ENCODE measurements at regions not wholly inside any gene's neighbourhood (a gene's known extent, or its start where the extent isn't known, plus 50 kb on each side); places are given as distances from the start of the nearest gene placed in this dataset.

DNA sequence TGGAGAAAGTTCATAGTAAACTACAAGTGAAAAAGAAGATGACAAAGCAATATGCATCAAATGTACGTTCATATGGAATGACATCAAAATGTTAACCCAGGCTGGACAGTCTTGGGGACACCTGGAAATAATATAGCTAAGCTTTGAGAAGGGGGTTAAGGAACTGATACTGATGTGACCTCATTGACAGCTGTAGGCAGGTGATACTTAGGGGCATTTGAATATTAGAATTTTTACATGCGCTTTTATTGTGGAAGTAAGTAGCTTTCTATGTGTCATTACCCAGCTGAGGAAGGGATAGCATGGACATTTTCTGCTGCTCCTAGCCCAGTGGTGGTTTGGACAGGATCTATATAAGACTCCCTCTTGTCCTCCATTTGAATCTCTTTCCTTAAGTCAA is 299.7 kb downstream of the CWC27 start:
- intact Hi-C loops (cut with DNase I): no loop called here
- no peak for DNase-seq (ENCODE audit: low spot score)

- intact Hi-C loops (cut with DNase I): no loop called here
- DNase-seq (ENCODE audit: low spot score): no peak
Measured at GRCh38 chr5:65070026-65070425, 301.3 kb downstream of the CWC27 start.

GRCh38 chr5:65072850-65073249 is 304.1 kb downstream of the CWC27 start:
- intact Hi-C loops (cut with DNase I): no loop called here
- DNase-seq (ENCODE audit: low spot score): no peak

GRCh38 chr5:65073250-65073661 is 304.5 kb downstream of the CWC27 start:
- intact Hi-C loops (cut with DNase I): no loop called here
- no peak for DNase-seq (ENCODE audit: low spot score)

DNA sequence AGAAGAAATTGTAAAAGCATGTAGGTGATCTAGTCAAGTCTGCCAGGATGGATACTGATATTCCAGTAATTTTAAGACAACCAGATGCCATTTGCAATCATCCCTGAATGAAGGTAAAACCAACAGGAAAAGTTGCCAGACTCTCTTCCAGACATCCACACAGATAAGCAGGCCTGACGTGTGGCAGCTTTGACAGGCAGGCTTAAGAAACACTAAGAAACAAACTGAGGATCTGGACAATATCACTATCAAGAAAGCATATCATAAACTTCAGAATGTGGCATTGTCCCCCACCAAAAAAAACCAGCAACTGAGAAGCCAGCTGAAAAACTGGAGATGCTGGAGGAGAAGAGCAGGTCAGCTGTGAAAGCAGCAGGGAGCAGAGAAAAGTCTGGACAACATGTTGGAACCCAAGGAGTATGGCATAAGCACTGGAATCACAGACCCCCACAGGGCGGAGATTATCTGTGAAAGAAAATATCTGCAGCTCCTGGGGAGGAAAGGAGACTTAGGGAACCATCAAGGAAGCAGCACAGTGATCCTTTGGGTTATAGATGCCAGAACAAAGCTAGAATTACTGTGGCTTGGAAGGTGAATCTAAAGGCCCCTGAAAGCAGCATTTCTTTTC is 307.0 kb downstream of the CWC27 start:
- no peak for DNase-seq (ENCODE audit: low spot score)
- intact Hi-C loops (cut with DNase I): no loop called here

DNA sequence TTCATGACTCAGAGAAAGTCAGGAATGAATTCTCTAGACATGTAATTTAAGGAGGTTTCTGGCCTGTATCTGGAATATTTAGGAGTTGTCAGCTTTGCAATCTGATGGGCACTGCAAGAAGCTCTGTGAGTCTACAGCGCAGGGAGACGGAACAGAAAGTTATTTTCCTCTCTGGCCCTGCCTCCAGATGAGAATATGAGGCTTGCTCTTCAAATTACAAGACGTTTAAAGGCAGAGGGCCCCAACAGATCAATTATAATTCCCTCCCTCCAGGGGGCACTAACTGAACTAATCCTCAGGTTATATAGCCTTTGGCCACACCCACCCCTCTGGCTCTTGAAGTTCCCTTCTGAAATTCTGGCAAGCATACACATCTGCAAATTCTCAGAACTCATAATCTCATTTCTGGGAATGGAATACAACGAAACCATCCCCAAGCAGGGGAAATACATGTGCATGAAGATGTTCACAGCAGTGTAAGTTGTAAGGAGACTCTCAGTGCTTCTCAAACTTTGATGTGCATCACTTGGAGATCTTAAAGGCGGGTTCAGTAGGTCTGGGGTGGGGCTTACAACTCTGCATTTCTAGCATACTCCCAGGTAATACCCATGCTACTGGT is 307.6 kb downstream of the CWC27 start:
- intact Hi-C loops (cut with DNase I): no loop called here
- no peak for DNase-seq (ENCODE audit: low spot score)

DNA sequence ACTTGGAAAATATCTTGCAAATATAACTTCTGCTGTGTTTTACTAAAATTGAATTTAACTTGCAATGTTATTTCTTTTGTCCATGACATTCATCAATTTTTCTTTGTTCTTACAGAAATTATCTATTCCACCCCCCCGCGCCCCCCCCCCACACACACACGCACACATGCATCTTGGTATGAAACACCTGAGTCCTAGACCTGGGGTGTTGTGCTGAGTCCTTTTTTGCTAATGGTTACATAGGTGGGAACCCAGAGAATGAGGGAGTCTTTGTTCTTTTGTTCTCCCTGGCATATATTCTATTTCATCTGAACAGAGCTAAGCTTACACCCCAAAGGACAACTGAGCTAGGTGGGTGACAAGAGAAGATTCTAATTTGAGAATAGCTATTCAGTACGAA is 308.9 kb downstream of the CWC27 start:
- intact Hi-C loops (cut with DNase I): loop anchor here (1.0 kb wide), 1 partner anchor 36 kb away; no protein-coding TSS in a partner anchor
- DNase-seq (ENCODE audit: low spot score): no peak

GRCh38 chr5:65078331-65078730 is 309.6 kb downstream of the CWC27 start:
- intact Hi-C loops (cut with DNase I): loop anchor here (1.0 kb wide), 1 partner anchor 37 kb away; no protein-coding TSS in a partner anchor
- DNase-seq (ENCODE audit: low spot score): no peak

DNA sequence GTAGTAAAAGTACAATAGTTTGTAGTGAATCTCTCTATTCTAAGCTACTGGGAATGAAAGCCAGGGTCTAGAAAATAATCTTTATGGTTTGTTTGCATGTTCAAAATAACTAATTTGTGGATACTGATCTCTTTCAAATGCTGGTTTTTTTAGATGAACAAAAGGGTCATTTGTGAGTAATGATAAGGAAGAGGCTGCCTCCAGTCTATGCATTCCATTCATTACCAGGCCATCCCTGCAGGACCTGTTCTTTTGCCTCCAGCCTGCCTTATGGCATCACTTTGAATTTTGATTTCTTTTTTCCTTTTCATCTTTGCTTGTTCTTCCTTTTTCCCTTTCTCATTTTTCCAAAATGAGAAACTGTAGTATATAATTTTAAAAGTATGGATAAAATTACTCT is 312.3 kb downstream of the CWC27 start:
- DNase-seq (ENCODE audit: low spot score): no peak
- intact Hi-C loops (cut with DNase I): no loop called here

GRCh38 chr5:65084795-65085515 is 316.2 kb downstream of the CWC27 start:
- DNase-seq (ENCODE audit: low spot score): no peak
- intact Hi-C loops (cut with DNase I): no loop called here

DNA sequence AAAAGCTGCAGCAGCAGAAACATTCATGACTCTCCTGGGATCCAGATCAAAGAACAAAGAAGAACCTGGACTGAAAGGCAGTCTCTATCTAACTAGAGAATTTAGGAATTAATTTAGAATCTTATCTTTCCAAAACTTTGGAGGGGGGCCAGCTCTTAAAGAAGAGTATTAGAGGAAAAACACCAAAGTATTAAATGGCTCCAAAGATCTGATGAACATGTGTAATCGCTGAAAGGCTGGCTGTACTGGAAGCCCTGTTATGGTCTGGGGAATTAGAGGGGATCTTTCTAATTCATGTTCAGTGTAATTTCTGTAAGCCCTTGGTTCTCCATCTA is 316.8 kb downstream of the CWC27 start:
- intact Hi-C loops (cut with DNase I): no loop called here
- no peak for DNase-seq (ENCODE audit: low spot score)

DNA sequence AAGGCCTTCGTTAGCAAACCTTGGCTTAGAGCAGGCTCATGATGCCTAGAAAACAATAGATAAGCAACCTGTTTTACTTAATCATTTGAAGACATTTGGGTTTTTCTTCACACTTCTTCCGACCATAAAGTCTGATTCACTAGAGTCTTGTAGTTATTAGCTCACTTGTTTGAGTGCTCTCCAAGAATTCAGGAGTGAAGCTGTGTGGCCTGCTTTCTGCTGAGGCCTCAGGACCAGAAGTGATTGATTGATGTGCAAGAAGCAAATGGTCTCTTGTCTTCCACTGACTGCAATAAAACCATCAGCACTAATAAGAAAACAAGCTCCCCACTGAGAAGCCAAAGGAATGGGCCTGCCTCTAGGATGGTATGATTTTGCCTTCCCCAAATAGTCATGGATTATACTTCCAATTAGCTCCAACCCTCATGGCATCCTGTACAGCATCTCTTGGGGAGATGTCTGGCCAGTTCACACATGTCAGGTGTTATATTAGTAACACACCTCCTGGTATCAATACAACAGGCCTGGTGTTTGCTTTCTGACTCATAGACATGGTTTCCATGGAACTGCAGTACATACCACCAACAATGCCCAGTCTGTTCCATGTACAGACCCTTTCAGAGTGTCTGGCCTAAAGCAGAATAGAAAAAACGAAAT is 317.6 kb downstream of the CWC27 start:
- intact Hi-C loops (cut with DNase I): no loop called here
- no peak for DNase-seq (ENCODE audit: low spot score)

DNA sequence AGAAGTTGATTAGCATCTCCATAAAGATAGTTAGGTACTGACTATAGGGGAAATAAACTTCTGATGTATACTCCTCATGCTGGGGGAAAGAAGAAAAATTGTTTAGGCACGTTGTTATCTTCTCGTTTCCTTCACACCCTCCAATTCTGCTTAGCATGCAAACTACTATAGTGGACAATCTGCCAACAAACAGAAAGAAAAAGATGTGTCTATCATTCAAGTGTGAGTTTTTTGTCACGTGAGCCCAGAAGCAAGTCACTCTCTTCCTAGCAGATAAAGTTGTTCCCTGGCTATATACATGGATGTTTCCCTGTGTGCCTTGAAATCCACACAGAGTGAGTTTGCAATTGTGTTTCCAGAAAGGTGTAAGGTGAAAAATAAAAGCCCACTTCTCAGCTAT is 318.4 kb downstream of the CWC27 start:
- intact Hi-C loops (cut with DNase I): no loop called here
- no peak for DNase-seq (ENCODE audit: low spot score)

DNA sequence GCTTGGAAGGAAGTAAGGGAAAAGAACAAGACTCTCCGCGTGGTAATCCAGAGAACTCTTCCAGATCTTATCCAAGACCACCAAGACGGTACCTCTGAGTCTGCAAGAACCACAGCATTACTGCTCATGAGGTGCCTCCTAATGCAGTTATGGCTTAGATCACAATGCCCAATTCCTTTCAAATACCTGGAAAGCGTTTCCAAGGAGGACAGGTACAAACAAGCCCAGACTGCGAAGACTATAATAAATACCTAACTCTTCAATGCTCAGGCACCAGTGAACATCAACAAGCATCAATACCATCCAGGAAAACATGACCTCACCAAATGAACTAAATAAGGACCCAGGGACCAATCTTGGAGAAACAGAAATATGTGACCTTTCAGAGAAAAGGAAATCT is 325.5 kb downstream of the CWC27 start:
- intact Hi-C loops (cut with DNase I): no loop called here
- DNase-seq (ENCODE audit: low spot score): no peak

DNA sequence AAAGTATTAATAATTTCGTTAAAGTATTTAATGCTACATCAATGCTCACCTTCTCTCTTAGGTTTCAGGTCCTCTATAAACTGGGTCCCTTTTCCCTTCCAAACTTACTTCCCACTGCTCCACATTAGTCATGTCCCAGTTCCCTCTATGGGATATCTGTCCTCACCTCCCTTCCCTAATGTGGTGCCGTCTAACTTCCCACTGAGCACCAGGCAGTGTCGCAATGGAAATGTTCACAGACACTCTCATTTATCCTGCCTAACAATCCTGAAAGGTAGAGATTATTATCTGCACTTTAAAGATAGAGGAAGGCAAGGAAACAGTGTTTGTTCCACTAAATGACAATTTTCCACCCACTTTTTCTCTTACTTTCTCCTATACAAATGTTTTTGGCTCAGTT is 329.7 kb downstream of the CWC27 start:
- no peak for DNase-seq (ENCODE audit: low spot score)
- intact Hi-C loops (cut with DNase I): no loop called here

Data from cardiac septum (tissue), 1 donor.